Transverse colon (tissue), 4 donors: ENCODE measurements at regions not wholly inside any gene's neighbourhood (a gene's known extent, or its start where the extent isn't known, plus 50 kb on each side); places are given as distances from the start of the nearest gene placed in this dataset.

ENCODE experiments used
- EP300 ChIP-seq: sonication (generic); formaldehyde crosslinking; IDR thresholded peaks from one replicate; pipeline ENCODE4 v1.6.1; 2017; ENCODE audit warnings: antibody characterized with exemption, low read depth
- POLR2A ChIP-seq: fragments of 450-650 bp; IDR thresholded peaks from one replicate; pipeline ENCODE4 v1.6.1; 2016; ENCODE audit warnings: antibody characterized with exemption, mild to moderate bottlenecking, moderate library complexity
- POLR2AphosphoS5 ChIP-seq, 3 donors: sonication (generic); formaldehyde crosslinking; IDR thresholded peaks; one replicate each; pipeline ENCODE4 v1.6.1; 2016; ENCODE audit warnings: antibody characterized with exemption in 3 of 3
- TF ChIP-seq, protein P1 (sequence below), 5 experiments: fragments of 200-600 bp in 3 of 5; fragments of 450-650 bp in 2 of 5; sonication (generic) in 3 of 5; IDR thresholded peaks; 1 replicate in 2 of 5; 2 replicates in 3 of 5; pipeline ENCODE4 v1.5.1; 2016 to 2017; ENCODE audit warnings: antibody characterized with exemption in 5 of 5, inconsistent platforms in 3 of 5, mild to moderate bottlenecking in 2 of 5, moderate library complexity in 1 of 5

DNA sequence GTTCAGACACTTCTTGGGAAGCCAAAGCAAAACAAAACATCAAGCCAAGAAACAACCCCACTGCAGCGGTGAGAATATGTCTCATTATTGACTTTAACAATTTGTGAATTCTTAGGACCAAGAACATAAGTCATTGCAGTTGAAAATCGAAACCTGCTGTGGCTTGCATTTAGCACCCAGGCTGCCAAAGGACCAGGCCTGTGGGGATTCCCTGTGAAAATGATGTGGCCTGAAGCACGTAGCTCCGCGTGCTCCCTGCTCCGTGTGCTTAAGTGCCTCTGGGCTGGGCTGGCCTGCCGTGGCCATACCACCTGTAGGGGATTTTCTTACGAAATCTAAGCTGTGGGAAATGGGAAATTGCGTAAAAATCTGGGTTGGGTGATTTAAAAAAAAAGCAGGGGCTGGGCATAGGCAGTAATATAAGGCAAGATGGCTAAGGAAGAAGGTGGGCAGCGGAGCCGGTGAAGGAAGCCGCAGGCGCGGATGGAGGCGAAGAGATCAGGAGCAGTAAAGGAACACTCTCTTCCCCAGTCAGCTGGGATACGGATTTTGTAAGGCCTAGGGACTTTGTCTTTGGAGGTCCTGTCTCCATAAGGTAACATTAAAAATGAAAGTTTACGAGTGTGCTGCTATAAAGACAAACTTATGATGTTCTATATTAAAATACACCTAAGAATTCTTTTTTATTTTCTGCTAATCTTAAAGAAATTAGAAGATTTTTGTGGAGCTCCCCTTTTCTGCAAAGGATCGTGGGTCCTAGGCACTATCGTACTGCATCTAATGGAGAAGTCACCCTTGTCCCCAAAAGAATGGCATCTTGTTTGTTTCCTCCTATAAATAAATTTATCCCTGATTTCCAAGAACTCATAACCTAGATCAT, 189.6 kb upstream of the SEMA6A start:
- TF ChIP-seq, protein P1, sequence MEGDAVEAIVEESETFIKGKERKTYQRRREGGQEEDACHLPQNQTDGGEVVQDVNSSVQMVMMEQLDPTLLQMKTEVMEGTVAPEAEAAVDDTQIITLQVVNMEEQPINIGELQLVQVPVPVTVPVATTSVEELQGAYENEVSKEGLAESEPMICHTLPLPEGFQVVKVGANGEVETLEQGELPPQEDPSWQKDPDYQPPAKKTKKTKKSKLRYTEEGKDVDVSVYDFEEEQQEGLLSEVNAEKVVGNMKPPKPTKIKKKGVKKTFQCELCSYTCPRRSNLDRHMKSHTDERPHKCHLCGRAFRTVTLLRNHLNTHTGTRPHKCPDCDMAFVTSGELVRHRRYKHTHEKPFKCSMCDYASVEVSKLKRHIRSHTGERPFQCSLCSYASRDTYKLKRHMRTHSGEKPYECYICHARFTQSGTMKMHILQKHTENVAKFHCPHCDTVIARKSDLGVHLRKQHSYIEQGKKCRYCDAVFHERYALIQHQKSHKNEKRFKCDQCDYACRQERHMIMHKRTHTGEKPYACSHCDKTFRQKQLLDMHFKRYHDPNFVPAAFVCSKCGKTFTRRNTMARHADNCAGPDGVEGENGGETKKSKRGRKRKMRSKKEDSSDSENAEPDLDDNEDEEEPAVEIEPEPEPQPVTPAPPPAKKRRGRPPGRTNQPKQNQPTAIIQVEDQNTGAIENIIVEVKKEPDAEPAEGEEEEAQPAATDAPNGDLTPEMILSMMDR (IDR thresholded peaks at IDR 0.05) = no peak
- TF ChIP-seq POLR2A = no peak
- no peak for TF ChIP-seq EP300
- TF ChIP-seq POLR2AphosphoS5 (IDR thresholded peaks at IDR 0.05) = no peak
